Chondrocyte (in vitro differentiated cells): ENCODE measurements at regions not wholly inside any gene's neighbourhood (a gene's known extent, or its start where the extent isn't known, plus 50 kb on each side); places are given as distances from the start of the nearest gene placed in this dataset.
A peak's percentile ranks its signal among the peaks of the same experiment; 100 is the strongest.

ENCODE experiments used
- DNase-seq: peaks from one replicate; pipeline ENCODE4 v3.0.0; 2021; ENCODE audit warnings: mixed read lengths, low spot score
- H3K27ac Mint-ChIP-seq: one replicate; pipeline ENCODE4 v1.8.0; 2021; ENCODE audit warnings: mild to moderate bottlenecking, moderate library complexity, mixed read lengths; ENCODE audit not compliant: unreplicated experiment
- H3K27me3 Mint-ChIP-seq: 2 replicates; pipeline ENCODE4 v1.8.0; 2021; ENCODE audit warnings: low read depth, mixed read lengths
- H3K36me3 Mint-ChIP-seq: 2 replicates; pipeline ENCODE4 v1.8.0; 2021; ENCODE audit warnings: low read depth, mixed read lengths
- H3K4me1 Mint-ChIP-seq: 2 replicates; pipeline ENCODE4 v1.8.0; 2021; ENCODE audit warnings: low read depth, mild to moderate bottlenecking, mixed read lengths
- H3K4me3 Mint-ChIP-seq: one replicate; pipeline ENCODE4 v1.8.0; 2021; ENCODE audit warnings: mild to moderate bottlenecking, moderate library complexity, mixed read lengths; ENCODE audit not compliant: unreplicated experiment
- H3K9me3 Mint-ChIP-seq: 2 replicates; pipeline ENCODE4 v1.8.0; 2021; ENCODE audit warnings: low read depth, mixed read lengths
- TF ChIP-seq, protein P1 (sequence below): fragments of 200-600 bp; sonication (generic); IDR thresholded peaks from 2 replicates; pipeline ENCODE4 v1.5.0; 2021; ENCODE audit warnings: antibody characterized with exemption, mild to moderate bottlenecking, moderate library complexity

DNA sequence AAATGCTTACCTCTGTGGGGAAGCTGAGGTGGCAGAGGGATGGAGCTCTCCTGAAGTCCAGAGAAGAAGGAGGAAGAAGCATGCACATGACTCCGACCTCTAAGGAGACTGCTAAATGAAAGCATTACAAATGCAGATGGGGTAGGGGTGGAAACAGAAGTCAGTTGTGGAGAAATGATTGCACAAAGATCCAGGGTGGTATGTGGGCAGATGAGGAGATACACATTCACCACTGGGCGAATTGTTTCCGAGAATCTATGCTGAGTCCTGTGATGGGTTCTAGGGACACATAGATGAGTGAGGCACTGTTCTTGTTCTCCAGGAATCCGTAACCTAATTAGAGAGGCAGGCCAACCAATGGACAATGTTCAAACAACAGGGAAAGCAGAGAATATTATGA, 188.9 kb upstream of the ZBED5 start:
- no peaks in the 10 kb centered on the region for H3K36me3 Mint-ChIP-seq
- H3K4me1 Mint-ChIP-seq = no peaks in the 10 kb centered on the region
- no peaks in the 10 kb centered on the region for H3K27me3 Mint-ChIP-seq
- DNase-seq = no peak
- TF ChIP-seq, protein P1, sequence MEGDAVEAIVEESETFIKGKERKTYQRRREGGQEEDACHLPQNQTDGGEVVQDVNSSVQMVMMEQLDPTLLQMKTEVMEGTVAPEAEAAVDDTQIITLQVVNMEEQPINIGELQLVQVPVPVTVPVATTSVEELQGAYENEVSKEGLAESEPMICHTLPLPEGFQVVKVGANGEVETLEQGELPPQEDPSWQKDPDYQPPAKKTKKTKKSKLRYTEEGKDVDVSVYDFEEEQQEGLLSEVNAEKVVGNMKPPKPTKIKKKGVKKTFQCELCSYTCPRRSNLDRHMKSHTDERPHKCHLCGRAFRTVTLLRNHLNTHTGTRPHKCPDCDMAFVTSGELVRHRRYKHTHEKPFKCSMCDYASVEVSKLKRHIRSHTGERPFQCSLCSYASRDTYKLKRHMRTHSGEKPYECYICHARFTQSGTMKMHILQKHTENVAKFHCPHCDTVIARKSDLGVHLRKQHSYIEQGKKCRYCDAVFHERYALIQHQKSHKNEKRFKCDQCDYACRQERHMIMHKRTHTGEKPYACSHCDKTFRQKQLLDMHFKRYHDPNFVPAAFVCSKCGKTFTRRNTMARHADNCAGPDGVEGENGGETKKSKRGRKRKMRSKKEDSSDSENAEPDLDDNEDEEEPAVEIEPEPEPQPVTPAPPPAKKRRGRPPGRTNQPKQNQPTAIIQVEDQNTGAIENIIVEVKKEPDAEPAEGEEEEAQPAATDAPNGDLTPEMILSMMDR = no peak
- H3K27ac Mint-ChIP-seq = no peak overlapping the region
- no peak overlapping the region for H3K4me3 Mint-ChIP-seq
- H3K9me3 Mint-ChIP-seq = peaks cover 6% of the 10 kb centered on the region

DNA sequence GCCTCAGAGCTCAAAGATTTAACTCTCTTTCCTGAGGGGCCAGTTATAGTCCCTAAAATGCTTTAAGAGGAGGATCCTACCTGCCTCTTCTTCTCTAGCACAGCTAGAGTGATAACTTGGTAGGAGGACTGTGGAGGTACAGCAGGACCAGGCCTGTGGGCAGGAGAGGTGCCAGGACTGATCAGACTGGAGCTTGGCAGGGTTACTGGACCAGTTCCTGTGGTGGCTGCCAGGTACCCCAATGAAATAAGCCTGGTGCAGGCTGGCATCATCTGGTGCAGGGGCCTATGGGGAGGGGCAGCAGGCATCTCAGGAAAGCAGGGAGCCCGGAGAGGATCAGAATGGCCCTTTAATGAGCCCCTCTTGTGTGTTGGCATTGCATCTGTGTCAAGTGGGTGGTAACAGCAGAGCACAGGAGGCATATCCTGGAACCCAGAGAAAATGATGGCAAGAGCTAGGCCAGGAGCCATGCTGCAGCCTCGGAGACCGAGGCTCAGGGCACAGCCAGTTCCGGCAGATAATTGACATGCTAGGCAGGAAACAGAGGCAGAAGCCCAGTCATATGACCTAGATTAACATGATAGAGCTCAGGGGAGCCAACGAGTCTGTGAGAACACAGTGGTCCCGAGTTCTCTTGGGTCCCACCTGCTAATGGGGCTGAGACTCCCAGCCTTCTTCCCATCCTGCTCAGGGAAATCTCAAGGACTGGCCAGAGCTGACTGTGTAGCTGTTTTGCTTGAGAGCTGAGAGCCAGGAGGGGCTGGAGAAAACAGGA, 187.5 kb upstream of the ZBED5 start:
- Mint-ChIP-seq H3K9me3 (peaks cover 5% of the 10 kb centered on the region), H3K4me1 (peaks cover 4% of the 10 kb centered on the region), H3K36me3 (no peaks in the 10 kb centered on the region), H3K27me3 (no peaks in the 10 kb centered on the region), H3K4me3 (no peak overlapping the region), H3K27ac (no peak overlapping the region)
- TF ChIP-seq, protein P1 = no peak
- DNase-seq = no peak

DNA sequence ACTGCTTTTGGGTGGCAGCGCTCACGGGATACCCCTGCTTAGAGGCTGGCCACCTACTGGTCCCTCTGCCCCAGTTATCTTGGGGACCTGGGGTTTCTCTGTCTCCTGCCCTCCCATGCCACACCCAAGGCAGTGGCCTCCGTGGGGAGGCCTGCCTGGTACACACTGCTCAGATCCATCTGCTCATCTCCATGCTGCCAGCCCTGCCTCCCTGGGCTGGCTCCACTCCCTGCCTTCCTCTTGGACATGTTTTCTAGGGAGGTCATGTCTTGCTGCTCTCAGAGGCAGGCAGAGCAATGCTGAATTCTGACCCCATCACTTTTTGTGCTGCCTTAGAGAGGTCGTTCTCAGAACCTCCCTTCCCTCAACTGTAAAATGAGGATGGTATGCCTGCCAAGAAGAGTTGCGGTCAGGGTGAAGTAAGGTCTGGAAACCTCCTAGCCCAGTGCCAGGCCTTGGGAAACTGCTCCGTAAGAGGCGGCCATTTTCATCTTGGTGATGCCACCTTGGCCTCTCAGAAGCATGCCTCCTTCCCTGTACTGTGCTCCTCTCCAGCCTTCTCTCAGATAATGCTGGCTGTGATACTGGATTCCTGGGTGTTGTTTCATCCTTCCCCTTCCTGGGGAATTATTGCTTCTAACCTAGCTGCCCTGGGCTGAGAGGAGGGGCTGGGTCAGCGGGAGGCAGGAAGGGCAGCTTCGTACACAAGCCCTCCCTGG, 186.4 kb upstream of the ZBED5 start:
- peaks cover 4% of the 10 kb centered on the region for H3K4me1 Mint-ChIP-seq
- no peaks in the 10 kb centered on the region for H3K36me3 Mint-ChIP-seq
- peak overlapping the region; percentile 32 for H3K27ac Mint-ChIP-seq
- TF ChIP-seq, protein P1 = no peak
- DNase-seq = no peak
- H3K27me3 Mint-ChIP-seq = no peaks in the 10 kb centered on the region
- no peaks in the 10 kb centered on the region for H3K9me3 Mint-ChIP-seq
- no peak overlapping the region for H3K4me3 Mint-ChIP-seq

DNA sequence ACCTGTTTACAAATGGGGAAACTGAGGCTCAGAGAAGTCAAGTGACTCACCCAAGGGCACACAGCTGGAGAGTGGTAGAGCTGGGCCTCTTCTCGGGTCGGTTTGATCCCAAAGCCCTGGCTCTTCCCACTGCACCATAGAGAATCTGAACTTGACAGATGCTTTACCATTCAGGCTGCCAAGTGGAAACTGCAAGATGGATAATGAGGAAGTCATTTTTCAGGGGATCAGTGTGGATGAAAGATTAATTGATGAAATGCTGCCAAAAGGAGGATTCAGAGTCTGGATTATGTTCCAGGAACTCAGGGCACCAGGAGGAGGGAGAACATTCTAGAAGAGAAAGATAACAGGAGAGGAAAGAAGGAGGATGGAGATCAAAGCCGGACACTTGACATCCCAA, 185.9 kb upstream of the ZBED5 start:
- Mint-ChIP-seq H3K27ac (no peak overlapping the region), H3K4me3 (no peak overlapping the region), H3K4me1 (peaks cover 4% of the 10 kb centered on the region), H3K36me3 (no peaks in the 10 kb centered on the region), H3K9me3 (no peaks in the 10 kb centered on the region), H3K27me3 (no peaks in the 10 kb centered on the region)
- TF ChIP-seq, protein P1 = no peak
- no peak for DNase-seq

DNA sequence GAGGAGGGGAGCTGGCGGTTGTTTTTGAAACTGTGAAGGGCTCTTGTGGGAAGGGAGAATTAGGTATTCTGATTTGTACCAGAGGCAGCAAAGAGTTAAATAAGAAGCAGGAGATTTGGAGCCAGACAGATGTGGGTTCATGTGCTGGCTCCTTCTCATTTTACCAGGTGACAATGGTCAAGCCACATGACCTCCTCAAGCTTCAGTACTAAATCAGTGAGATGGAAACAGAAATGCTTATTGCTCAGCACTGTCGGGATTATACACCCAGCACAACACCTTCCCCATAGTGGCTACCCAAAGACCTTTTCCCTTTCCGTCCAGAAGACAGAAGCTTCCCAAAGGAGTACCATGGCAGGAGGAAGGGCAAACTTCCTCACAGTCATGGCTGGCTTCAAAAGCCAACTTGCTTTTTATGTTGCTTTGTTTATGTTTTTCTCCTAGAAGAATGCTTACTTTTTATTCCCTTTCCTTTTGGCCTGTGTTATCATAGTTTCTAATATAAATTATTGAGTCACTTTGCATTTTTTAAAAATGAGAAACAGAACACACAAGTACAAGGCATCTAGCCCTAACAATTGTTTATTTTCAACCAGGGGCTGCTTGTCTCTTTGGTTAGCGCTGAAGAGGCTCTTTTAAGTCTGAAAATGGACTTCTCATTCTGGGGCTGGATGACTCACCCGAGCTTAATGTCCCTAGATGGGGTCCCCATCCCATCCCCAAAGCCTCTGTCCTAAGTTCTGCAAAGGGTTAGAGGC, 181.5 kb upstream of the ZBED5 start:
- no peaks in the 10 kb centered on the region for H3K9me3 Mint-ChIP-seq
- no peak overlapping the region for H3K27ac Mint-ChIP-seq
- peaks cover 26% of the 10 kb centered on the region for H3K4me1 Mint-ChIP-seq
- H3K27me3 Mint-ChIP-seq = no peaks in the 10 kb centered on the region
- H3K4me3 Mint-ChIP-seq = no peak overlapping the region
- no peaks in the 10 kb centered on the region for H3K36me3 Mint-ChIP-seq
- no peak for DNase-seq
- TF ChIP-seq, protein P1 = no peak
